HCT116 (cell line): ENCODE measurements at regions not wholly inside any gene's neighbourhood (a gene's known extent, or its start where the extent isn't known, plus 50 kb on each side); places are given as distances from the start of the nearest gene placed in this dataset.

ENCODE experiments used
- ATAC-seq: fragments of 200-7000 bp; cut with Tn5 transposase; 2 replicates; pipeline ENCODE4 v1.9.1; 2020; ENCODE audit warnings: mild to moderate bottlenecking, moderate library complexity
- BruUV-seq: library from RNA; stranded (reverse); fragments of 400-500 nt; replicated peaks from 2 replicates; lab custom pipeline; 2021; lab: Mats Ljungman, UMichigan
- CTCF ChIA-PET: fragments of 300-600 bp; sonication (Branson Sonifier 250); formaldehyde crosslinking; loops from one replicate; lab custom pipeline; 2021; ENCODE audit warnings: antibody characterized with exemption; lab: Charles Lee
- POLR2A ChIA-PET: fragments of 300-600, 350-600 bp; sonication (Branson Sonifier 250); formaldehyde crosslinking; loops from one replicate; lab custom pipeline; 2021; ENCODE audit warnings: antibody characterized with exemption; lab: Charles Lee
- RAD21 ChIA-PET, 2 experiments: fragments of 300-600 bp; sonication (Branson Sonifier 250); formaldehyde crosslinking; loops; one replicate each; lab custom pipeline; 2023; ENCODE audit warnings: low total read pairs in 2 of 2; ENCODE audit not compliant: uncharacterized antibody in 2 of 2, unreplicated experiment in 2 of 2, low non-redundant PET in 1 of 2; lab: Charles Lee
- DNase-seq: peaks from one replicate; pipeline ENCODE4 v3.0.0-alpha.2; 2010; ENCODE audit warnings: low read depth, low spot score
- H2AFZ ChIP-seq: fragments of 200-600 bp; shearing (Covaris generic), sonication (generic); 2 replicates; pipeline ENCODE4 v1.6.1; 2017; ENCODE audit warnings: low read depth, mixed run types, mixed read lengths, antibody characterized with exemption, low read length; ENCODE audit not compliant: poor library complexity, severe bottlenecking
- H3K27ac ChIP-seq: 2 replicates; pipeline ENCODE4 v1.5.1; 2012; ENCODE audit warnings: low read depth, low read length
- H3K27me3 ChIP-seq: fragments of 200-600 bp; sonication (generic); 2 replicates; pipeline ENCODE4 v1.6.1; 2016; ENCODE audit warnings: mixed run types, low read length, mixed read lengths; ENCODE audit not compliant: insufficient read depth
- H3K36me3 ChIP-seq, 2 experiments: fragments of 200-500 bp in 1 of 2; fragments of 200-600 bp in 1 of 2; sonication (Bioruptor generic) in 1 of 2; sonication (generic) in 1 of 2; 2 replicates each; pipeline versions ENCODE4 v1.5.1 to v1.6.1; 2014 to 2016; ENCODE audit warnings: low read length in 2 of 2, inconsistent platforms in 1 of 2, mixed read lengths in 1 of 2, mixed run types in 1 of 2; ENCODE audit not compliant: insufficient read depth in 2 of 2, control insufficient read depth in 1 of 2
- H3K4me1 ChIP-seq, 2 experiments: fragments of 200-600 bp in 1 of 2; sonication (generic) in 1 of 2; 2 replicates each; pipeline versions ENCODE4 v1.5.1 to v1.6.1; 2012 to 2017; ENCODE audit warnings: low read length in 2 of 2, inconsistent platforms in 1 of 2, mild to moderate bottlenecking in 1 of 2, mixed read lengths in 1 of 2, mixed run types in 1 of 2, moderate library complexity in 1 of 2; ENCODE audit not compliant: insufficient read depth in 2 of 2, control insufficient read depth in 1 of 2
- H3K4me2 ChIP-seq: fragments of 200-600 bp; sonication (generic); 2 replicates; pipeline ENCODE4 v1.6.1; 2017; ENCODE audit warnings: mixed run types, low read length, mixed read lengths
- H3K4me3 ChIP-seq, 2 experiments: fragments of 200-600 bp in 1 of 2; sonication (generic) in 1 of 2; replicated peaks in 1 of 2; 2 replicates each; pipeline ENCODE4 v1.5.1; 2011 to 2016; ENCODE audit warnings: low read length in 2 of 2, control low read depth in 1 of 2, low read depth in 1 of 2, mild to moderate bottlenecking in 1 of 2, mixed read lengths in 1 of 2, mixed run types in 1 of 2
- H3K79me2 ChIP-seq: fragments of 200-600 bp; sonication (generic); 2 replicates; pipeline ENCODE4 v1.6.1; 2017; ENCODE audit warnings: mild to moderate bottlenecking, mixed run types, low read length, moderate library complexity, mixed read lengths; ENCODE audit not compliant: insufficient read depth
- H3K9ac ChIP-seq: fragments of 200-600 bp; sonication (generic); 2 replicates; pipeline ENCODE4 v1.6.1; 2016; ENCODE audit warnings: low read length, mixed read lengths
- H3K9me2 ChIP-seq: fragments of 200-600 bp; sonication (generic), shearing (Covaris generic); 2 replicates; pipeline ENCODE4 v1.6.1; 2017; ENCODE audit warnings: mixed run types, mild to moderate bottlenecking, moderate library complexity; ENCODE audit not compliant: insufficient read depth
- H3K9me3 ChIP-seq, 2 experiments: fragments of 200-500 bp in 1 of 2; fragments of 200-600 bp in 1 of 2; sonication (Bioruptor generic) in 1 of 2; sonication (generic) in 1 of 2; 2 replicates each; pipeline ENCODE4 v1.6.1; 2014 to 2017; ENCODE audit warnings: low read length in 2 of 2, mixed read lengths in 2 of 2, inconsistent platforms in 1 of 2, low read depth in 1 of 2, mild to moderate bottlenecking in 1 of 2, mixed run types in 1 of 2, moderate library complexity in 1 of 2; ENCODE audit not compliant: control insufficient read depth in 1 of 2, insufficient read depth in 1 of 2
- H4K20me1 ChIP-seq: fragments of 200-600 bp; sonication (generic), shearing (Covaris generic); 2 replicates; pipeline ENCODE4 v1.6.1; 2017; ENCODE audit warnings: mixed run types, mild to moderate bottlenecking, moderate library complexity; ENCODE audit not compliant: insufficient read depth
- ATF3 ChIP-seq: IDR thresholded peaks from 2 replicates; pipeline ENCODE4 v1.6.1; 2012
- CBX3 ChIP-seq: IDR thresholded peaks from 2 replicates; pipeline ENCODE4 v1.6.1; 2012; ENCODE audit warnings: low read depth
- CTCF ChIP-seq, 3 experiments: fragments of 200-600 bp in 1 of 3; sonication (generic) in 1 of 3; IDR thresholded peaks in 2 of 3; conservative IDR thresholded peaks in 1 of 3; 2 replicates each; pipeline ENCODE4 v1.5.1; 2012 to 2017; ENCODE audit warnings: low read depth in 2 of 3, low read length in 2 of 3, antibody characterized with exemption in 1 of 3, borderline replicate concordance in 1 of 3, control low read depth in 1 of 3, mild to moderate bottlenecking in 1 of 3, mixed read lengths in 1 of 3, mixed run types in 1 of 3, moderate library complexity in 1 of 3; ENCODE audit not compliant: insufficient read depth in 1 of 3
- EGR1 ChIP-seq: IDR thresholded peaks from 2 replicates; pipeline ENCODE4 v1.6.1; 2012; ENCODE audit warnings: low read depth
- ELF1 ChIP-seq: IDR thresholded peaks from 2 replicates; pipeline ENCODE4 v1.6.1; 2012; ENCODE audit warnings: low read depth, borderline replicate concordance
- EZH2 ChIP-seq: fragments of 200-600 bp; sonication (generic); IDR thresholded peaks from 2 replicates; pipeline ENCODE4 v1.6.1; 2017; ENCODE audit warnings: antibody characterized with exemption, mixed run types
- FOSL1 ChIP-seq: IDR thresholded peaks from 2 replicates; pipeline ENCODE4 v1.6.1; 2012; ENCODE audit warnings: low read depth
- JUND ChIP-seq: IDR thresholded peaks from 2 replicates; pipeline ENCODE4 v1.6.1; 2012
- MAX ChIP-seq: IDR thresholded peaks from 2 replicates; pipeline ENCODE4 v1.6.1; 2012
- POLR2A ChIP-seq: IDR thresholded peaks from 2 replicates; pipeline ENCODE4 v1.7.0; 2011; ENCODE audit warnings: borderline replicate concordance; ENCODE audit not compliant: insufficient read depth, insufficient read length; ENCODE audit errors: extremely low read depth
- POLR2AphosphoS5 ChIP-seq: IDR thresholded peaks from 2 replicates; pipeline ENCODE4 v1.6.1; 2011; ENCODE audit warnings: mild to moderate bottlenecking, low read depth, low read length, moderate library complexity
- RAD21 ChIP-seq: IDR thresholded peaks from 2 replicates; pipeline ENCODE4 v1.6.1; 2012; ENCODE audit warnings: low read depth, mild to moderate bottlenecking
- REST ChIP-seq: IDR thresholded peaks from 2 replicates; pipeline ENCODE4 v1.6.1; 2012; ENCODE audit warnings: low read depth
- SIN3A ChIP-seq: IDR thresholded peaks from 2 replicates; pipeline ENCODE4 v1.6.1; 2012; ENCODE audit warnings: low read depth
- SP1 ChIP-seq: IDR thresholded peaks from 2 replicates; pipeline ENCODE4 v1.6.1; 2012; ENCODE audit warnings: low read depth
- ZBTB33 ChIP-seq: IDR thresholded peaks from 2 replicates; pipeline ENCODE4 v1.6.1; 2011; ENCODE audit warnings: mild to moderate bottlenecking, low read length, moderate library complexity; ENCODE audit not compliant: insufficient replicate concordance; ENCODE audit errors: extremely low read depth
- ZFX ChIP-seq: fragments of 450-650 bp; IDR thresholded peaks from 2 replicates; pipeline ENCODE4 v1.6.1; 2017
- intact Hi-C: fragments of 100-400 bp; cut with micrococcal nuclease; formaldehyde crosslinking; loops from 2 replicates; pipeline ENCODE4 v1.10.0; 2022

- TF ChIP-seq EGR1, result no peak
- TF ChIP-seq SP1, result no peak
- TF ChIP-seq ELF1, result no peak
- TF ChIP-seq ZBTB33, result no peak
- no peak for TF ChIP-seq POLR2AphosphoS5
- TF ChIP-seq, all 23 proteins: peak for 0
These were observed 267.0 kb downstream of the SEC61B start (continued) for GRCh38 chr9:99489060-99489413.

- ChIA-PET POLR2A (no interaction called here), CTCF (no interaction called here), RAD21 (no interaction called here)
- ATAC-seq (no peak), DNase-seq (no peak)
- no peaks in the 10 kb centered on the region for H3K4me1 ChIP-seq
- intact Hi-C loops, result no loop called here
- no peak overlapping the region for H3K4me3 ChIP-seq
- BruUV-seq, result no TSS peak
- H3K9me3 ChIP-seq, result no peaks in the 10 kb centered on the region
- H3K9ac ChIP-seq, result no peak overlapping the region
- H3K36me3 ChIP-seq, result no peaks in the 10 kb centered on the region
- H3K27me3 ChIP-seq, result no peaks in the 10 kb centered on the region
- no peak overlapping the region for H3K27ac ChIP-seq
- no peak overlapping the region for H2AFZ ChIP-seq
- no peaks in the 10 kb centered on the region for H3K9me2 ChIP-seq
- no peaks in the 10 kb centered on the region for H3K79me2 ChIP-seq
- H3K4me2 ChIP-seq, result no peak overlapping the region
- no peaks in the 10 kb centered on the region for H4K20me1 ChIP-seq
- TF ChIP-seq CBX3 (no peak), CTCF (IDR thresholded peaks at IDR 0.05 in 2 of 3, conservative IDR thresholded peaks at IDR 0.05 in 1 of 3; ENCODE audit: borderline replicate concordance in 1 of 3, insufficient read depth in 1 of 3, low read depth in 2 of 3, low read length in 2 of 3) (no peak), MAX (no peak), REST (no peak), POLR2A (no peak), SIN3A (no peak), RAD21 (no peak), EZH2 (no peak), ZFX (no peak), ATF3 (no peak), SP1 (no peak), FOSL1 (no peak), ZBTB33 (no peak), JUND (no peak), EGR1 (no peak)
These were observed 268.6 kb downstream of the SEC61B start for GRCh38 chr9:99490729-99491128.
